ENCODE measurements at regions not wholly inside any gene's neighbourhood (a gene's known extent, or its start where the extent isn't known, plus 50 kb on each side); places are given as distances from the start of the nearest gene placed in this dataset.

DNA sequence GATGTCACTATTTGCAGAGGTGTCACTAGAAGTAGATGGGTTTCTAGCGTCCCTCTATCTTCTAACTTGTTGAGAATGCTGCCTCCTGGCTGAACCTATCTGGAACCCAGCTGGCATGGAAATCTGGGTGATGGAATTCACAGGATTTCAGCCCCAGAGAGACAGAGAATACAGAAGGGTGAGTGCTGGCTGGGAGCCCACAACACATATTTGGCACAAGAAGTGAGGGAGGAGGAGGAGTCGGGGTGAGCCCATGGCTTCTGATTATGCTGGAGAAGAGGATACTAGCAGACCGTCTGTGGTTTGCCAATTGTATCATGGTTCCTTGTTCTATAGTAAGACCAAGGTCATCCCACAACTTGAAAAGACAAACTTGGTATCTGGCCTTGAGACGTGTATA is 557.8 kb upstream of the SALL1 start:
- TF ChIP-seq, protein P1, sequence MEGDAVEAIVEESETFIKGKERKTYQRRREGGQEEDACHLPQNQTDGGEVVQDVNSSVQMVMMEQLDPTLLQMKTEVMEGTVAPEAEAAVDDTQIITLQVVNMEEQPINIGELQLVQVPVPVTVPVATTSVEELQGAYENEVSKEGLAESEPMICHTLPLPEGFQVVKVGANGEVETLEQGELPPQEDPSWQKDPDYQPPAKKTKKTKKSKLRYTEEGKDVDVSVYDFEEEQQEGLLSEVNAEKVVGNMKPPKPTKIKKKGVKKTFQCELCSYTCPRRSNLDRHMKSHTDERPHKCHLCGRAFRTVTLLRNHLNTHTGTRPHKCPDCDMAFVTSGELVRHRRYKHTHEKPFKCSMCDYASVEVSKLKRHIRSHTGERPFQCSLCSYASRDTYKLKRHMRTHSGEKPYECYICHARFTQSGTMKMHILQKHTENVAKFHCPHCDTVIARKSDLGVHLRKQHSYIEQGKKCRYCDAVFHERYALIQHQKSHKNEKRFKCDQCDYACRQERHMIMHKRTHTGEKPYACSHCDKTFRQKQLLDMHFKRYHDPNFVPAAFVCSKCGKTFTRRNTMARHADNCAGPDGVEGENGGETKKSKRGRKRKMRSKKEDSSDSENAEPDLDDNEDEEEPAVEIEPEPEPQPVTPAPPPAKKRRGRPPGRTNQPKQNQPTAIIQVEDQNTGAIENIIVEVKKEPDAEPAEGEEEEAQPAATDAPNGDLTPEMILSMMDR (IDR thresholded peaks at IDR 0.05), result no peak
- Histone ChIP-seq H3K27ac (no peak overlapping the region), H3K36me3 (no peaks in the 10 kb centered on the region), H3K4me3 (ENCODE audit: low read depth in 1 of 2, low read length in 1 of 2) (no peak overlapping the region), H3K4me1 (ENCODE audit: control insufficient read depth in 1 of 2, insufficient read depth in 1 of 2, low read depth in 1 of 2, low read length in 1 of 2) (no peaks in the 10 kb centered on the region), H3K9me3 (no peaks in the 10 kb centered on the region), H3K27me3 (no peaks in the 10 kb centered on the region)

GRCh38 chr16:51707666-51708065 is 556.6 kb upstream of the SALL1 start:
- Histone ChIP-seq H3K36me3 (no peaks in the 10 kb centered on the region), H3K27me3 (no peaks in the 10 kb centered on the region), H3K4me1 (ENCODE audit: control insufficient read depth in 1 of 2, insufficient read depth in 1 of 2, low read depth in 1 of 2, low read length in 1 of 2) (no peaks in the 10 kb centered on the region), H3K27ac (no peak overlapping the region), H3K9me3 (no peaks in the 10 kb centered on the region), H3K4me3 (ENCODE audit: low read depth in 1 of 2, low read length in 1 of 2) (no peak overlapping the region)
- TF ChIP-seq, protein P1 (IDR thresholded peaks at IDR 0.05), result no peak

GRCh38 chr16:51705142-51705541 is 554.1 kb upstream of the SALL1 start:
- Histone ChIP-seq H3K27me3 (no peaks in the 10 kb centered on the region), H3K9me3 (no peaks in the 10 kb centered on the region), H3K27ac (no peak overlapping the region), H3K36me3 (no peaks in the 10 kb centered on the region), H3K4me1 (ENCODE audit: control insufficient read depth in 1 of 2, insufficient read depth in 1 of 2, low read depth in 1 of 2, low read length in 1 of 2) (no peaks in the 10 kb centered on the region), H3K4me3 (ENCODE audit: low read depth in 1 of 2, low read length in 1 of 2) (no peak overlapping the region)
- TF ChIP-seq, protein P1 (IDR thresholded peaks at IDR 0.05), result no peak

DNA sequence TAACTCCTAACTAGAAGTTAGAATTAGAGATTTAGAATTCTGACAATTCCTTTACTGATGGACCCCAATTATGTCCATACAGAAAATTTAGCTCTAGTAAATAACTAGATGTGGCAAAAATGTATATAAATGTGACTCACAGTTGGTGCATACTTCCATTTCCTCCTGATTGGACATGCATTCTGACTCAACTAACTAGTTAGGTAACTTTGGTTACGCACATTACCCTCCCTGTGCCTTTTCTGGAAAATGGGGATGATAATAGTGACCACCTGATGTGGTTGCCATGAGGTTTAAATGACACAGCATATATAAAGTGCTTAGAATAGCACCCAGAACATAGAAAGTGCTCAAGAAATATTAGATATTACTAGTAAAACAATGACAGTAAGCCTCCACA is 550.0 kb upstream of the SALL1 start:
- no peaks in the 10 kb centered on the region for H3K4me1 ChIP-seq (ENCODE audit: control insufficient read depth in 1 of 2, insufficient read depth in 1 of 2, low read depth in 1 of 2, low read length in 1 of 2)

DNA sequence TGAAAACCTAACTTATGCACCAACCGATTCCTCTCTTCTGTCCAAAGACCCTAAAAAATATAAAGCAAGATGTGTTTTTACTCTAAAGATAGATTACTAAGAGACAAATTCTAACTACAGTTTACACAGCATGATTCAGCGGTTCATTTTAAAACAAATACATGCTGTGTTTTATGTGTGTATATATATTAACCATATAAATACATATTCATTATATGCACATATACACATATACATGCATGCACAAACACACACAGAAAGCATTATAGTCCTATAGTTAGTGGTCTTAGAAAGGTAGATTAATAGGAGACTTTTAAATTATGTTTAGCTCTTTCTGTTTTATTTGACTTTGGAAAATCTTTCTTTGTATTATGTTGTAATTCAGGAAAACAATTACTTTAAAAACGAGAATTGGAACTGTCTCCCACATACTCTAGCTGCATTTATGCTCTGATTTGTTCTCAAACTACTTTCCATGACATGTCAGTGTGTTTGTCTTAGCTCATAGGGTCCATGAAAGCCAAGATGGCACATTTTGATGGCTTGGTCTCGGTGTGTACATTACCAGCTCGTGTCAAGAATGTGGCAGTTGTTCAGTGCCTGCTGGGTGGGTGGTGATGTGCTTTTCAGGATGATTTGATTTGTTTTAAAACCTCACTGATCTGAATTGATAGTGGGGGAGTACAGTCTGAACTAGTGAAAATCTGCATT is 548.8 kb upstream of the SALL1 start:
- H3K4me3 ChIP-seq (ENCODE audit: low read depth in 1 of 2, low read length in 1 of 2), result no peak overlapping the region
- no peaks in the 10 kb centered on the region for H3K27me3 ChIP-seq
- H3K36me3 ChIP-seq, result no peaks in the 10 kb centered on the region
- H3K4me1 ChIP-seq (ENCODE audit: control insufficient read depth in 1 of 2, insufficient read depth in 1 of 2, low read depth in 1 of 2, low read length in 1 of 2), result no peaks in the 10 kb centered on the region
- TF ChIP-seq, protein P1 (IDR thresholded peaks at IDR 0.05), result no peak
- H3K9me3 ChIP-seq, result no peaks in the 10 kb centered on the region
- no peak overlapping the region for H3K27ac ChIP-seq

More for the DNA sequence above, 550.0 kb upstream of the SALL1 start:
- H3K9me3 ChIP-seq, result no peaks in the 10 kb centered on the region
- H3K36me3 ChIP-seq, result no peaks in the 10 kb centered on the region
- no peaks in the 10 kb centered on the region for H3K27me3 ChIP-seq
- TF ChIP-seq, protein P1 (IDR thresholded peaks at IDR 0.05), result no peak
- H3K27ac ChIP-seq, result no peak overlapping the region
- H3K4me3 ChIP-seq (ENCODE audit: low read depth in 1 of 2, low read length in 1 of 2), result no peak overlapping the region
